B cell (primary cell): ENCODE measurements at regions not wholly inside any gene's neighbourhood (a gene's known extent, or its start where the extent isn't known, plus 50 kb on each side); places are given as distances from the start of the nearest gene placed in this dataset.

Source experiments
- EZH2 ChIP-seq: IDR thresholded peaks from 2 replicates; pipeline ENCODE4 v1.6.1; 2012; ENCODE audit warnings: borderline replicate concordance, low read depth, mild to moderate bottlenecking, moderate library complexity, low read length; ENCODE audit not compliant: insufficient read depth, poor library complexity, severe bottlenecking
- TF ChIP-seq, protein P1 (sequence below): fragments of 200-600 bp; IDR thresholded peaks from one replicate; pipeline ENCODE4 v1.8.0; 2022; ENCODE audit warnings: antibody characterized with exemption, mild to moderate bottlenecking

DNA sequence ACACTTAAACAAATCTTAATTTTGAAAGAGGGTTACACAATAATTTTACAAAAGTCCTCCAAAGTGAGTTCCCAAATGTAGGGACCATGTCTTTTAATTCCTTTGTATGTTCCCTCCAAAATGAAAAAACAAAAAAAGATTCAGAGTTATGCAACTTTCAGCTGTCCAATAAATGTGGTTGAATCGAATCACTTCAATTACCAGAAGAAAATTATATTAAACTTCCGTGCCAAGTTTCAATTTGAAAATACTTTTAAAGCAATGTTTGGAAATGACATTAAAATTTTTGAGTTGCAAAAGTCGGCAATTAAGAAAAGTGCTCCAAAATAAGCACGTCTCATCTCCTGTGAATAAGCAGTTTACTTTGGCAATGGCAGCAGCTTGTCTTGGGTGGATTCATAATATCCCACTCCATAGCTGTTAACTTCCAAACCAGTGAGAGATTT lies 60.3 kb upstream of the C1GALT1 start:
- TF ChIP-seq EZH2 = no peak
- TF ChIP-seq, protein P1, sequence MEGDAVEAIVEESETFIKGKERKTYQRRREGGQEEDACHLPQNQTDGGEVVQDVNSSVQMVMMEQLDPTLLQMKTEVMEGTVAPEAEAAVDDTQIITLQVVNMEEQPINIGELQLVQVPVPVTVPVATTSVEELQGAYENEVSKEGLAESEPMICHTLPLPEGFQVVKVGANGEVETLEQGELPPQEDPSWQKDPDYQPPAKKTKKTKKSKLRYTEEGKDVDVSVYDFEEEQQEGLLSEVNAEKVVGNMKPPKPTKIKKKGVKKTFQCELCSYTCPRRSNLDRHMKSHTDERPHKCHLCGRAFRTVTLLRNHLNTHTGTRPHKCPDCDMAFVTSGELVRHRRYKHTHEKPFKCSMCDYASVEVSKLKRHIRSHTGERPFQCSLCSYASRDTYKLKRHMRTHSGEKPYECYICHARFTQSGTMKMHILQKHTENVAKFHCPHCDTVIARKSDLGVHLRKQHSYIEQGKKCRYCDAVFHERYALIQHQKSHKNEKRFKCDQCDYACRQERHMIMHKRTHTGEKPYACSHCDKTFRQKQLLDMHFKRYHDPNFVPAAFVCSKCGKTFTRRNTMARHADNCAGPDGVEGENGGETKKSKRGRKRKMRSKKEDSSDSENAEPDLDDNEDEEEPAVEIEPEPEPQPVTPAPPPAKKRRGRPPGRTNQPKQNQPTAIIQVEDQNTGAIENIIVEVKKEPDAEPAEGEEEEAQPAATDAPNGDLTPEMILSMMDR = no peak
